NCI-H748 (cell line): ENCODE measurements at regions not wholly inside any gene's neighbourhood (a gene's known extent, or its start where the extent isn't known, plus 50 kb on each side); places are given as distances from the start of the nearest gene placed in this dataset.

Experiments used
- DNase-seq: peaks from one replicate; lab custom pipeline; 2025; ENCODE audit not compliant: unreplicated experiment; lab: John Stamatoyannopoulos, UW

GRCh38 chr2:217387776-217388387, 528.0 kb upstream of the TNP1 start:
- DNase-seq: peak; percentile 69

DNA sequence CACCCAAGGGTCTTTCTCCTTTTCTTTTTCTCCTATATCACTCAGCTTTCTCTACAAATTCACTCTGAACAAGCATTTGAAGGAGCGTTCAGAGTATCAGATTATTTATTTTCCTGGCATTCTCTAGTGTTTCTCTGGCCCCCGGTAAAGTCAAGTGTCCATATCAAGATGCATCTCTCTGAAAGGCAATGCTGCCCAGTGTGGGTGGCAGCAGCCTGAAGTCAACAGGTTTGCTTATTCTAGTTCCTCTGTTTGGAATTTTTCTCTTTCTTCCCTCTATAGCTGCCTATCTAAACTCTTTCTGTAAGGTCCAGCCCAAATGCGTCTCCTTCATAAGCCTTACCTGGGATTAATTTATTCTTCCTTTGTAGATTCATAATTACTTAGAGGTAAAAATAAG, 526.2 kb upstream of the TNP1 start:
- no peak for DNase-seq

DNA sequence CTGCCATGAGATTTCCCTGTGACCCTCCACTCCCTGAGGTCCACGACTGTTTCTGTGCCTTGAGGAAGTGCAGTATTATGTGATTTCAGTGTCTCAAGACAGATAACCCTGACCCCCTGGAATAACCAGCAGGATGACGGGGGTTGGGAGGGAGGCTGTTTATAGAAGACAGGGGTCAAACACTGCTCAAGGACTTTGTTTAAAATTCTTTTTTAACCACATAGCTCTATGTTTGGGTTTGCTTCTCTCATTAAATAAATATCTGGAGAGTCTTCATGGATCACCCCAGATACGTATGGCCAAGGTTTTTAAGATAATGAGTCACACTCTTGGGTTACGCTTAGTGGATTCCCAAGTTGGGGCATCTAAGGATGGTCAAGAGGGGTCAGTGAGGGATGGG, 523.8 kb upstream of the TNP1 start:
- no peak for DNase-seq

DNA sequence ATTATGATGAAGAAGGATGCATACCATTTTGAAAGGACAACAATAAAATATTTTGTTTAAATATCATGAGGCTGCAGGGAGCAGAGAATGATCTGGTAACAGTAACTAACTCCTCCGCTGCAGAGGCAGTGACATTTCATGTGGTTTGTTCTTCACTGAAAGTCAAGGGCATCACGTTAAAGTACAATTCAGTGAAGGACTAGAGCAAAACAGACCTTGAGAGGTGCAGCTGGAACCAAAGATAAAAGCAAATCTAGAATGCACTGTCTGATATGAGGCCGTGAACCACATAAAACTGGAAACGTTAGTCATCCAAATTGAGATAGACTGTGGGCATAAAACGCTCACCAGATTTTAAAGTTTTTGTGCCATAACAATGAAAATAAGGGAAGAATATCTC, 522.9 kb upstream of the TNP1 start:
- DNase-seq: no peak

- DNase-seq: no peak
Observed at GRCh38 chr2:217379807-217380206, 519.9 kb upstream of the TNP1 start.

GRCh38 chr2:217372794-217373193, 512.9 kb upstream of the TNP1 start:
- DNase-seq: no peak

DNA sequence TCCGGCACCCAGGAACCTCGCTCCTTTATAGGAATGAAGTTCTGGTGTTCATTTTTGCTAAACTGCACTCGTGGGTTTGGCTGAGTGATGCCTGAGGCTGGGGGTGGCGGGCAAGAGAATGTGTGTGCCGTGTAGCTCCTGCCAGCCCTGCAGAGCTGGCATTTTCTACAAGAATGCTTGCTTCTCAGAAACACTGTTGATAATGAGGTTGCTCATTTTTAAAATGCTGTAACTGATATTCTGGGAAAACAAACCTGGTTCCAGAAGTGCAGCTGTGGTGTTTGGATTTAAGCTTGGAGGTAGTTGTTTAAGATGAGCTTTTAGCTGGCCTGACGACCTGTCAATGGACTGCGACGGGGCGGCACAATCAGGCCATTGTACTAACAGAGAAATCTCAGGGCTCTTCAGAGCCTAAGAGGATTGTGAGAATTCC, 511.9 kb upstream of the TNP1 start:
- DNase-seq: peak; percentile 54

DNA sequence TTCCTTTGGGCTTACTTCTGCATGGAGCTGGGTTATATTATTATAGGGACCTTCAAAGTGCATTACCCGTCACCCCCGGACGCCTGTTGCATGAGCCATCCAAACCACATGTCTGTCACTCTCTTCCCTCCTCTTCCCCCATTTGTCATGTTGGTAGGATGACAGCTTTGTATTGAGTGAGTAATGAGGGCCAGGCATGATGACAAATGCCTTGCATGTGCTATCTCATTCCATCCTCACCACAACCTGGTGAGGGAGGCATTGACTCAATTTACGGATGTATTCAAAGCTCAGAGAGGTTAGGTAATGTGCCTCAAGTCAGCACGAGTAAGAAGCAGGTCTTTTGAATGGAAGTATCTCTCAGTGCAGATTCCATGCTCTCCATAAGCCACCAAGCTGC, 510.5 kb upstream of the TNP1 start:
- no peak for DNase-seq

- DNase-seq: no peak
Observed at GRCh38 chr2:217367464-217367863, 507.6 kb upstream of the TNP1 start.

DNA sequence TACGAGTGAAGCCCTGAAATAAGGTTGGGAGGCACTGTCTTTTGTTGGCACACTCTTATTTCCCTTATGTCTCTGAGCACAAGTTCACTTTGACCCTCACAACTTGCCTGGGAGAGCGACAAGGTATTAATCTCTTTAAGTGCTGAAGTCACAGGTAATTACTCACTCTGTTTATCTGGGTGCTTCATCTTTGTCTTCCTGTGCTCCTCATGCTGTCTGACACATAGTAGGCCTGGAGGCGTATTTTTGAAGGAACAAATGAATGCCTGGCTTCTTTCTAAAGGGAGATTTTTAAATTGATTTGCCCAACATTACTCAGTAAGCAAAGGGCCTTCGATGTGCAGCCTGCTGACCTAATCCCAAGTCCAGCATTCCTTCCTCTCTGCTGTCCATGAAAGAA, 507.1 kb upstream of the TNP1 start:
- peak; percentile 36 for DNase-seq

DNA sequence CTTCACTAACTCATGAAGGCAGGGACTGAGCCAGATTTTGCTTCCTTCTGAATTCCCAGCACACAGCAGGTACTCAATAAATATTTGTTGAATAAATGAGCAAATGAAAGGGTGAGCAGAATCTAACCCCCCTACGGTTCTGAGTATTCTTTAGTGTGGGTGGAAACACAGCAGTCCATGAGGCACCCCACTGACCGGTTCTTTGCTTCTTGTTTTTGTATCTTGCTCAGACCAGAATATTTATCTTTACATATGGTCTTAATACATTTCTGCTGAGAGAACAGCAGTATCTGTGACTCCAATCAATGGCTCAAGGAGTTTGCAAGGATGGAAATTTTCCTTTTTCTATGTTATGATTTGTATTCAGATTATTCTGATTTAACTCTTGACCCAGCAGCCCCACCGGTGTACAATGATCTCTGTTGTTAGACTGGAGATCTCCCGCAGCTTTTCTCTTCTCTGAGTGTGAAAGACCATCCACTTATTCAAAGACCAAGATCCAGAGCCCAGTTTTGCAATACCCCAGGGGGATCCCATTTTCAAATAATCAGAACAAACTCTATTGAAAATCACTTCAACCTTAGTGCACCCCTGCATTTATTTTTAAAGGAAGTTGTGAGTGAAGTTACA, 506.5 kb upstream of the TNP1 start:
- DNase-seq: peak; percentile 86

- DNase-seq: no peak
Observed at GRCh38 chr2:217365656-217366055, 505.8 kb upstream of the TNP1 start.

GRCh38 chr2:217364224-217364623, 504.4 kb upstream of the TNP1 start:
- DNase-seq: no peak

- DNase-seq: no peak
Observed at GRCh38 chr2:217363470-217363869, 503.6 kb upstream of the TNP1 start.

DNA sequence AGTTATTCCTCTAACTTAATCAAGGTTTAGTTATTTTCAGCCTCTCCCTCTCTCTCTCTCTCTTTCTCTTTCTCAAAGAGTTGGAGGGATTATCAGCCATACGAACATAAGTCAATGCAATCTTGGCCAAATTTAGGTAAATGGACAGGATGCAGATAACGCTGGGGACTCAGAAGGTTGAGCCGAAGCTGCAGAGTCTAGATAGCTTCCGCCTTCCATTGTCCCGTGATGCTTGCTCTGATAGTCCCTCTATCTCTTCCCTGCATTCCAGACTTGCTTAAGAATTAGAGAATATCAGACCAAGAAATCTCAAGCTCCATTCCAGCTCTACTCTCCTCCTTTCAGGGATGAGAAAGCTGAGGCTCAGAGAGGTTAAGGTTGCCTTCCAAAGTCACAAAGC, 502.8 kb upstream of the TNP1 start:
- DNase-seq: no peak

DNA sequence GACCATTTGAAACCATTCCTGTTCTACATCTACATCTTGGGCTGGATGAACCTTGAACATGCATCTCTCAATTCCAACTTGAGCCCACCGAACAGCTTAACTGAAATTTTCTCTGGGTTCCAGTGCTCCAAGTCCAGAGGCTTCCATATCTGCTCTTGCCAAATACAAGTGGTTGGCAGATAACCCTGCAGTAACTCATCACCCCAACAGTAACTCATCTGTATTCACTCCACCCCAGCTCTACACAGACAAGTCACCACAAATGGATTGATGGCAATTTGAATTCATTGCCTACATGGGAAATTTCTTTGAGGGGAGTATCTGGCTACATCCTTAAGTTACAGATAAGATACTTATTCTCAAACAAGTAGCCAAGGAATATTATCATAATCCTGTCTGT, 502.4 kb upstream of the TNP1 start:
- DNase-seq: no peak

GRCh38 chr2:217361483-217361880, 501.6 kb upstream of the TNP1 start:
- no peak for DNase-seq

DNA sequence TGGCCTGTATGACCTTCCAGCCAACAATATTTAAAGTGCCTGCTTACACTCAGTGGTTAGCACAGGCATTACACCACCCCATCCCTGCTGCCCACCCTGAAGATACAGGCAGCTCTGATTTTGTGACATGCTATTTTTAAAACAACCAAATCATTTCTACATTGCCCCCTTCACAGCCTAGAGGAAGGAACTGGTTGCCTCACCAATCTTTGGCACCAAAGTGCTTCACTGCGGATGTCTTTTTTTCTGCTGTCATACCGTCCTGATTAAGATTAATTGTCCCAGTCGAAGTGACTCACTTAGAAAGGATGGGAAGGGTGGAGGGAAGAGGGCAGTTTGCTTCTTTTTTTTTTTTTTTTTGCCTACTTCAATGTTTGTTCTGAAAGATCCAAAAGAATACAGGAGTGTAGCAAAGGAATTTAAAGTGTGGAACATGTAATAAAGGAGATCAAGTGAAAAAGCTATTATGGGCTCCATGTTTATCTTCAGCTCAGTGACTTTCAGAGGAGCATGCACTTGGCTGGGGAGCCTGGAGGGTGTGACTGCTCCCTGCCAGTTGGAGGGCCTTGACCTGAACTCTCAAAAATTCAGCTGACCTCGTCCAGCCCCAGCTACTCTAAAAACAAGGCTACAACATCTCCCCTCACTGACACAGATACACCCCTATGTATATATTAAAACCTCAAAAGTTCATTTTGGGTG, 501.1 kb upstream of the TNP1 start:
- DNase-seq: no peak

DNA sequence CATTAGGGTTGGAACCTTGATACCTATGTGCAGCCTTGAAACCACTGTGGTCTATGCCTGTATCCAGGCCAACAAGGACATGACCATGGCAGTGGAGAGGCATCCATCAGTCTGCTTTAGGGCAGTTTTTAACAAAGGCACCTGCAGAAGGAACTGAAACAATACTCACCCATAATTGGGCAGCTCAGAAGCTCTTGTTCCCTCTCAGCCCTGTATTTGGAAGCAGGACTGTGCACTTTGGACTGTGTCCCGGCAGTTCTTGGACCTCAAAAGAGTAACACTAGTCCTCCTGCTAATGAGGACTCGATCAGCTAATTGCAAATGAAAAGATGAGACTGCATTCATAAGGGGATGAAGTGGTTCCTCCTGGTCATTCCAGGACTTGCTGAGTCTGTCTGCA, 500.2 kb upstream of the TNP1 start:
- DNase-seq: no peak

DNA sequence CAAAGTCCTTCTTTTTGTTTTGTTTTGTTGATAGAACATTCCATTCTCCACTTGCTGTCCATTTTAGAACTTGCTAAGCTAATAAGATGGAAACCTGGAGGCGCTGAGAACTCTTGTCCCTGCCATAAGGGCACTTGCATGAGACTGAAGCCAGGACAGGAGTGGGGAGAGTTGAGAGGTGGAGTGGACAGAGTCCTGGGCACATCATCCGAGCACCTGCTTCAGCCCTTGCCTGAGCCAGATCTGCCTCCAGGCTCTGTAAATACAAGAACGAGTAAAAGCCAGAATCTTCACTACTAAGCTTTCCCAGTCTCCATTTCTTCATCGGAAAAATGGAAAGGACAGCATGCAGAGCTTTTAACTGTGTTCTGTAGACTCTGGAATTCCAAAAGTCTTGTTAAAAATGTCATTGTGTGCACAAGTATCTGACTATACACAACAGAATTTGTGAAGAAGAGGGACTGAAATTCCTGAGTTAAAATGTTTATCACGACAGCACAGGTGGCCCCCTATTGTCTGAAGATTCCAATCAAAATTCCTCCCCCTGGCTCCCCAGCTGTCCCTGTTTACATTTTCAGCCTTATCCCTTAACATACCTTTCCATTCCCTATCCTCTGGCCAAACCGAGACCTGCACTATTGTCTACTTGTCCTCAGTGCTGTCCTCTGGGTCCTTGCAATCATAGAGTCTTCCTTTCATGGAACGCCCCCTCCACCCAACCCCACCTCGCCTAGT, 498.2 kb upstream of the TNP1 start:
- no peak for DNase-seq

- DNase-seq: no peak
Observed at GRCh38 chr2:217356781-217357180, 496.9 kb upstream of the TNP1 start.

- no peak for DNase-seq
Observed at GRCh38 chr2:217356142-217356541, 496.3 kb upstream of the TNP1 start.
